ENCODE measurements at regions not wholly inside any gene's neighbourhood (a gene's known extent, or its start where the extent isn't known, plus 50 kb on each side); places are given as distances from the start of the nearest gene placed in this dataset.

DNA sequence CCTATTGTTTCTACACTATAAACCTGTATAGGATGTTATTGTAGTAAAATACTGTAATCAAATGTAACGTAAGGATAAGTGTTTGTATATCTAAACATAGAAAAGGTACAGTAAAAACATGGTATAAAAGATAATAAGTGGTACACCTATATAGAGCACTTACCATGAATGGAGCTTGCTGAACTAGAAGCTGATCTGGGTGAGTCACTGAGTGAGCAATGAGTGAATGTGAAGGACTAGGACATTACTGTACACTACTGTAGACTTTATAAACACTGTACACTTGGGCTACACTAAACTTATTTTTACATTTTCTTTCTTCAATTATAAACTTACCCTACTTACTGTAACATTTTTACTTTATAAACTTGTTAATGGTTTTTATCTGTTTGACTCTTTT, 732.9 kb upstream of the LRRN3 start:
- TF ChIP-seq POLR2A (IDR thresholded peaks at IDR 0.05): no peak
- no peak for TF ChIP-seq CTCF (IDR thresholded peaks at IDR 0.05)

Measured in right lobe of liver (tissue), 4 donors.